RWPE2 (cell line): ENCODE measurements at regions not wholly inside any gene's neighbourhood (a gene's known extent, or its start where the extent isn't known, plus 50 kb on each side); places are given as distances from the start of the nearest gene placed in this dataset.

Experiments
- ATAC-seq: fragments of 200-7000 bp; cut with Tn5 transposase; 3 replicates; pipeline ENCODE4 v1.9.1; 2021; ENCODE audit warnings: low read depth
- DNase-seq: peaks from one replicate; pipeline ENCODE4 v3.0.0-alpha.2; 2020; ENCODE audit warnings: low spot score
- H3K27ac ChIP-seq: fragments of 450-650 bp; 2 replicates; pipeline ENCODE4 v1.5.1; 2017; ENCODE audit warnings: mild to moderate bottlenecking; ENCODE audit not compliant: poor library complexity, severe bottlenecking
- H3K27me3 ChIP-seq: fragments of 250-450 bp; sonication (Bioruptor Pico); 2 replicates; pipeline ENCODE4 v1.5.1; 2021; ENCODE audit warnings: mild to moderate bottlenecking, moderate library complexity; ENCODE audit not compliant: insufficient read depth, poor library complexity, severe bottlenecking
- H3K36me3 ChIP-seq: fragments of 250-450 bp; sonication (Bioruptor Pico); 2 replicates; pipeline ENCODE4 v1.5.1; 2020; ENCODE audit warnings: low read depth, mild to moderate bottlenecking, moderate library complexity
- H3K4me1 ChIP-seq: fragments of 250-450 bp; sonication (Bioruptor Pico); 2 replicates; pipeline ENCODE4 v1.5.1; 2021; ENCODE audit warnings: mild to moderate bottlenecking, moderate library complexity; ENCODE audit not compliant: insufficient read depth, poor library complexity, severe bottlenecking
- H3K4me3 ChIP-seq: fragments of 250-450 bp; sonication (Bioruptor Pico); 2 replicates; pipeline ENCODE4 v1.5.1; 2021; ENCODE audit warnings: mild to moderate bottlenecking, moderate library complexity; ENCODE audit not compliant: severe bottlenecking
- H3K9me3 ChIP-seq: fragments of 250-450 bp; sonication (Bioruptor Pico); 2 replicates; pipeline ENCODE4 v1.5.1; 2021; ENCODE audit warnings: mild to moderate bottlenecking, moderate library complexity; ENCODE audit not compliant: severe bottlenecking
- TF ChIP-seq, protein P1 (sequence below): fragments of 450-650 bp; IDR thresholded peaks from one replicate; pipeline ENCODE4 v1.5.1; 2017; ENCODE audit warnings: mild to moderate bottlenecking, moderate library complexity; ENCODE audit not compliant: poor library complexity, severe bottlenecking

- H3K27me3 ChIP-seq = no peaks in the 10 kb centered on the region
- H3K36me3 ChIP-seq = no peaks in the 10 kb centered on the region
- no peak overlapping the region for H3K27ac ChIP-seq
- DNase-seq = no peak
- TF ChIP-seq, protein P1, sequence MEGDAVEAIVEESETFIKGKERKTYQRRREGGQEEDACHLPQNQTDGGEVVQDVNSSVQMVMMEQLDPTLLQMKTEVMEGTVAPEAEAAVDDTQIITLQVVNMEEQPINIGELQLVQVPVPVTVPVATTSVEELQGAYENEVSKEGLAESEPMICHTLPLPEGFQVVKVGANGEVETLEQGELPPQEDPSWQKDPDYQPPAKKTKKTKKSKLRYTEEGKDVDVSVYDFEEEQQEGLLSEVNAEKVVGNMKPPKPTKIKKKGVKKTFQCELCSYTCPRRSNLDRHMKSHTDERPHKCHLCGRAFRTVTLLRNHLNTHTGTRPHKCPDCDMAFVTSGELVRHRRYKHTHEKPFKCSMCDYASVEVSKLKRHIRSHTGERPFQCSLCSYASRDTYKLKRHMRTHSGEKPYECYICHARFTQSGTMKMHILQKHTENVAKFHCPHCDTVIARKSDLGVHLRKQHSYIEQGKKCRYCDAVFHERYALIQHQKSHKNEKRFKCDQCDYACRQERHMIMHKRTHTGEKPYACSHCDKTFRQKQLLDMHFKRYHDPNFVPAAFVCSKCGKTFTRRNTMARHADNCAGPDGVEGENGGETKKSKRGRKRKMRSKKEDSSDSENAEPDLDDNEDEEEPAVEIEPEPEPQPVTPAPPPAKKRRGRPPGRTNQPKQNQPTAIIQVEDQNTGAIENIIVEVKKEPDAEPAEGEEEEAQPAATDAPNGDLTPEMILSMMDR = no peak
- no peaks in the 10 kb centered on the region for H3K9me3 ChIP-seq
- no peaks in the 10 kb centered on the region for H3K4me1 ChIP-seq
- ATAC-seq = no peak
- H3K4me3 ChIP-seq = no peak overlapping the region
These were observed 847.2 kb downstream of the TUSC7 start for GRCh38 chr3:117556646-117557407.

DNA sequence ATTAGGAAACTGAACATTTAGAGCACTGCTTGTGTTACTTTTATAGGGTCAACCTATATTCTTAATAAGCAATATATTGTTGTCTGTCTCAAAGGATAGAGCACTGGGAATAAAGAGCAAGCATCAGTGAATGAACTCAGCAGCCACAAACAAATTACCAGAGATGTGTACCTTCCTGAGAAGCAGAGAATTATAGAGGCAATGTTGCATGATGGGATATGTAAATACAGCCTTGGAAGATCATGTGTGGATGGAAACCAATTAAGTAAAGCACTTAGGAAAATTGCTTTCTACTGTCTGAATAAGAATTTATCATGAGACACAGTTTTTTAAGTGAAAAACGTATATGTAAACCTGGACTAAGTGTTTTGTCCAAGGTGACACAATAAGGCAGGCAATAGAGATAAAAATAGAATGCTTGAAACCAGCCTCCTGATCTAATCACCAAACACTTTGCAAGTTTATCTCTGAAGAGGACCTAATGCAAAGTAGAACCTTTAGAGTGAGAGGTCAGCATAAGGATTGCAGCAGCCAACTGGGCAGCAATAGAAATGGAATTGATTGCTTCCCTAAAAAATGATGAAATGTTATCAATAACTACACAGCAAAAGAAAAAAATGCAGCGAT lies 848.0 kb downstream of the TUSC7 start:
- Histone ChIP-seq H3K27ac (no peak overlapping the region), H3K27me3 (no peaks in the 10 kb centered on the region), H3K9me3 (no peaks in the 10 kb centered on the region), H3K4me3 (no peak overlapping the region), H3K36me3 (no peaks in the 10 kb centered on the region), H3K4me1 (no peaks in the 10 kb centered on the region)
- TF ChIP-seq, protein P1 = no peak
- ATAC-seq (no peak), DNase-seq (no peak)

GRCh38 chr3:117558681-117559080 lies 849.1 kb downstream of the TUSC7 start:
- H3K27ac ChIP-seq = no peak overlapping the region
- H3K4me1 ChIP-seq = no peaks in the 10 kb centered on the region
- no peak for ATAC-seq
- TF ChIP-seq, protein P1 = no peak
- DNase-seq = no peak
- H3K4me3 ChIP-seq = no peak overlapping the region
- no peaks in the 10 kb centered on the region for H3K9me3 ChIP-seq
- H3K36me3 ChIP-seq = no peaks in the 10 kb centered on the region
- H3K27me3 ChIP-seq = no peaks in the 10 kb centered on the region

DNA sequence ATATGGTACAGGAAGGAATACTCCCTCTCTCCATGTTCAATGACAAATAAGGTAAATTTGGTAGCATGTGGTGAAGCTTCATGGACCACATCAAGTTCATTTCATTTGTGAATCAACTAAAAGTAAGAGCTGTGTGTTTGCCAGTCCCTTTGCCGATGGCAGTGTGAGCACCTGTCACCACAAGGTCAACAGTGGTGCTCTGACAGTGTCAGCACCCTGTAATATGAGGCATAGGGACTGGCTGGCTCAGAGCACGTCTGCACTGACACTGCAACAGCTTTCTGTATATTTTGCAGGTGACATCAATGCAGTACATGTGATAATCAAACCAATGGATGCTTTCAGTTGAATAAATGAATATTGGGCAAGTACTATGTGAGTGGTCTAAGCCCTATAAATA lies 852.4 kb downstream of the TUSC7 start:
- Histone ChIP-seq H3K9me3 (no peaks in the 10 kb centered on the region), H3K27ac (no peak overlapping the region), H3K4me1 (no peaks in the 10 kb centered on the region), H3K27me3 (no peaks in the 10 kb centered on the region), H3K36me3 (no peaks in the 10 kb centered on the region), H3K4me3 (no peak overlapping the region)
- no peak for DNase-seq
- TF ChIP-seq, protein P1 = no peak
- no peak for ATAC-seq

- H3K27ac ChIP-seq = no peak overlapping the region
- H3K4me1 ChIP-seq = no peaks in the 10 kb centered on the region
- TF ChIP-seq, protein P1 = no peak
- DNase-seq (no peak), ATAC-seq (no peak)
- no peaks in the 10 kb centered on the region for H3K27me3 ChIP-seq
- no peak overlapping the region for H3K4me3 ChIP-seq
- H3K36me3 ChIP-seq = no peaks in the 10 kb centered on the region
- no peaks in the 10 kb centered on the region for H3K9me3 ChIP-seq
These were observed 853.5 kb downstream of the TUSC7 start for GRCh38 chr3:117563063-117563462.
